ENCODE measurements at regions not wholly inside any gene's neighbourhood (a gene's known extent, or its start where the extent isn't known, plus 50 kb on each side); places are given as distances from the start of the nearest gene placed in this dataset.

- TF ChIP-seq CTCF (IDR thresholded peaks at IDR 0.05; ENCODE audit: insufficient read depth, low read length) (no peak), POLR2AphosphoS5 (IDR thresholded peaks at IDR 0.05; ENCODE audit: low read depth) (no peak), REST (IDR thresholded peaks at IDR 0.05; ENCODE audit: insufficient replicate concordance, low read depth) (no peak), GABPA (IDR thresholded peaks at IDR 0.05; ENCODE audit: low read depth) (no peak), SPI1 (IDR thresholded peaks at IDR 0.05; ENCODE audit: borderline replicate concordance, low read depth) (no peak)
Observed at GRCh38 chrX:147675819-147676218, 235.9 kb upstream of the FMR1 start.
